GM21737 (cell line): ENCODE measurements at regions not wholly inside any gene's neighbourhood (a gene's known extent, or its start where the extent isn't known, plus 50 kb on each side); places are given as distances from the start of the nearest gene placed in this dataset.

Source experiments
- ATAC-seq: cut with Tn5 transposase; IDR thresholded peaks from one replicate; pipeline ENCODE4 v1.9.1; 2021; ENCODE audit warnings: mild to moderate bottlenecking, moderate library complexity; ENCODE audit not compliant: unreplicated experiment

DNA sequence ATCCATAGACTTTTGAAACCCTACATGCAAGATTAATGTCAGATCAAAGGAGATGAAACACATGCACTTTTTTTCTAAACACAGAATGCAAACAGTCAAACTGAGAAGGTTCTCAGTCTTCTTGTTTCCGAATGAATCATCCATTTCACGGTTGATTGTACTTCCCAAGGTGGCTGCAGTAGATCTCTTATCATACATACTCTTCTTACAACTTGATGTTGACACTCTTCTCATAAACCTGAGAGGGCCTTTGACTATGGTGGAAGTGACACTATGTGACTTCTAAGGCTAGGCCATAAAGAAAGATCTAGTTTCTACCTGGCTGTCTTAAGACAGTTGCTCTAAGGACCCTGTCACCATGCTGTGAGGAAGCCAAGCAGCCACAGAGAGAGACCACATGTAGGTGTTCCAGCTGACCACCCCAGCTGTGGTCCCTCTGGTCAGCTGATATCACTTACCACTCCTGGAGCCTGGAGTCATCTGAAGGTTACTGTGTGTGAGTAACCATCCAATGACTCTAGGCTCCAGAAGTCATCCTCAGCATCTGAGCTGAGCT is 67.2 kb upstream of the HMGA2 start:
- ATAC-seq, result peak; percentile 89

DNA sequence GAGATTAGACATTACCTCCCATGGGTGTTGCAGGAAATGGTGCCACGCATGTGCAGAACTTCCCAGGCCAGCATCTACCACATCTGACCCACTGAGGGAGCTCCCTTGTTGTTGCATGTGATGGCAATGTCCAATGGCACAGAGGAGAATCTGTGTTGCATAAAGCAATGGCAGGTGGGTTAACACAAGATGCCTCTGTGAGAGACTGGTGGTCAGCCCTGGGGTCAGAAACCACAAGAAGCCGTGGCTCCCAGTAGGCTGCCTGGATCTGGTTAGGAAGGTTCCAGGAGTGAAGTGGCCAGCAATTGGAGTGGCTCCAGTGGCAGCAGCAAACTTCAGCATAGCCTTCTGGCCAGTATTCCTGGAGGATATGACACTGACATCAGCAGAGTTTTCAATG is 65.9 kb upstream of the HMGA2 start:
- no peak for ATAC-seq

GRCh38 chr12:65759735-65760134 is 64.5 kb upstream of the HMGA2 start:
- no peak for ATAC-seq

DNA sequence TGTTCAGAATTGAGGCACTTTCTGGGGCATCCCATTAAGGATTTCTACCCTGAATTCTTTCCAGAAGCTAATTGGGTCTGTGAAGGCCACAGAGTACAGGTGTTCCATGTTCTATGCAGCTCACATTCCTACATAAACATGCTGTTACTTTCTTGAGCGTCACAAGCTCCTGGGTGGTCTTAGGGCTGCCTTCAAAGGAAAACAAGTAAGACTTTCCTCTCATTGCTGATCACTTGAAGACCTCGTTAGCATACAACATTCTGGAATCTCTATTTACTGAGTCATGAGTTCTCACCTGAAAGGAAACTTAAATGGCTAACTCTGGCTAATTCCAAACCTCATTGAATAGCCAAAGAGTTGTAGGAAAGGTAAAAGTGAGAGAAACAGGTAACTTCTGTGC is 63.0 kb upstream of the HMGA2 start:
- ATAC-seq, result no peak

DNA sequence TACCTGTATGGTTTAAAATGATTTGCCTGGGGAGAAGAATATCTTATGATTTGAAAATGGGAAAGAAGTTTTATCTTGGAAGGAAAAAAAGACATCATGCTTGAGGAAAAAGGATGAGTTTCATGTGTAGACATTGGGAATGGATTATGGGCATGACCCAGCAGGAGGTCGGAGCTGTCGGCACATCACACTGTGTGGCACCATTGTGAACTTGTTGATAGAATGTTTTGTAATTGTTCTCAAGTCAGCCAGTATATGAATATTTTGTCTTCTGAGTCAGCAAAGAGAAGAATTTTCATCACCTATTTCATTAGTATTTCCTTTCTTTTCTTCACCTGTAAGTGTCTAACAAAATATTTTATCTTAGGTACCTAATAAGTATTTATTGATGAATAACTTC is 60.0 kb upstream of the HMGA2 start:
- no peak for ATAC-seq

DNA sequence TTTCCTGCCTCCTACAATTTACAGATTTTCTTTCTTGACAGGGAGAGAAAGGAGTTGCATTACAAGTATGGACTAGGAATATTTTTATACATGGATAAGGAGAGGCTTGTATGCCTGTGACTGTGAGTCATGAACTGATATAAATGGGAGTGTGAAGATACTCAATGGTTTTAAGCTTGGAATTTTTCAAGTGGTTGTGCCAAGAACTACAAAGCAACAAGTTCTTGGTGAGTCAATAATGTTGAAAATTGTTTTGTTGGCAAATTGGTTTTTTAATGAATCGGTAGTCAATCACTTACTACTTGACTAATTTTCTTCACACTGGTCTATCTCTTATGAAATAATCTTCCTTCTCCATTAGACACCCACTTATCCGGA is 58.9 kb upstream of the HMGA2 start:
- no peak for ATAC-seq

GRCh38 chr12:65769880-65770279 is 54.4 kb upstream of the HMGA2 start:
- ATAC-seq, result no peak
